ENCODE measurements at regions not wholly inside any gene's neighbourhood (a gene's known extent, or its start where the extent isn't known, plus 50 kb on each side); places are given as distances from the start of the nearest gene placed in this dataset.

- Histone ChIP-seq H3K27ac (ENCODE audit: insufficient read depth, low read length, poor library complexity, severe bottlenecking) (no peak overlapping the region), H3K4me1 (ENCODE audit: control insufficient read depth, insufficient read depth, low read length, poor library complexity, severe bottlenecking) (no peaks in the 10 kb centered on the region), H3K9me3 (ENCODE audit: control insufficient read depth, low read length) (no peaks in the 10 kb centered on the region), H3K36me3 (ENCODE audit: control insufficient read depth, insufficient read depth, low read length) (no peaks in the 10 kb centered on the region), H3K27me3 (replicated peaks; ENCODE audit: control insufficient read depth, insufficient read depth, low read length, poor library complexity, severe bottlenecking) (no peaks in the 10 kb centered on the region), H3K4me3 (ENCODE audit: insufficient read depth, low read depth, low read length, poor library complexity, severe bottlenecking) (no peak overlapping the region)
- no peak for DNase-seq
Measured at GRCh38 chr19:31589109-31589508, 239.9 kb upstream of the TSHZ3 start.

- Histone ChIP-seq H3K9me3 (ENCODE audit: control insufficient read depth, low read length) (no peaks in the 10 kb centered on the region), H3K36me3 (ENCODE audit: control insufficient read depth, insufficient read depth, low read length) (no peaks in the 10 kb centered on the region), H3K4me3 (ENCODE audit: insufficient read depth, low read depth, low read length, poor library complexity, severe bottlenecking) (no peak overlapping the region), H3K27ac (ENCODE audit: insufficient read depth, low read length, poor library complexity, severe bottlenecking) (no peak overlapping the region), H3K27me3 (replicated peaks; ENCODE audit: control insufficient read depth, insufficient read depth, low read length, poor library complexity, severe bottlenecking) (no peaks in the 10 kb centered on the region), H3K4me1 (ENCODE audit: control insufficient read depth, insufficient read depth, low read length, poor library complexity, severe bottlenecking) (no peaks in the 10 kb centered on the region)
- no peak for DNase-seq
Measured at GRCh38 chr19:31591258-31591657, 242.0 kb upstream of the TSHZ3 start.

- Histone ChIP-seq H3K27ac (ENCODE audit: insufficient read depth, low read length, poor library complexity, severe bottlenecking) (no peak overlapping the region), H3K4me3 (ENCODE audit: insufficient read depth, low read depth, low read length, poor library complexity, severe bottlenecking) (no peak overlapping the region), H3K36me3 (ENCODE audit: control insufficient read depth, insufficient read depth, low read length) (no peaks in the 10 kb centered on the region), H3K27me3 (replicated peaks; ENCODE audit: control insufficient read depth, insufficient read depth, low read length, poor library complexity, severe bottlenecking) (no peaks in the 10 kb centered on the region), H3K9me3 (ENCODE audit: control insufficient read depth, low read length) (no peaks in the 10 kb centered on the region), H3K4me1 (ENCODE audit: control insufficient read depth, insufficient read depth, low read length, poor library complexity, severe bottlenecking) (no peaks in the 10 kb centered on the region)
- DNase-seq: no peak
Measured at GRCh38 chr19:31592456-31592855, 243.2 kb upstream of the TSHZ3 start.

GRCh38 chr19:31594701-31595100 is 245.5 kb upstream of the TSHZ3 start:
- Histone ChIP-seq H3K9me3 (ENCODE audit: control insufficient read depth, low read length) (no peaks in the 10 kb centered on the region), H3K27me3 (replicated peaks; ENCODE audit: control insufficient read depth, insufficient read depth, low read length, poor library complexity, severe bottlenecking) (no peaks in the 10 kb centered on the region), H3K4me1 (ENCODE audit: control insufficient read depth, insufficient read depth, low read length, poor library complexity, severe bottlenecking) (no peaks in the 10 kb centered on the region), H3K27ac (ENCODE audit: insufficient read depth, low read length, poor library complexity, severe bottlenecking) (no peak overlapping the region), H3K4me3 (ENCODE audit: insufficient read depth, low read depth, low read length, poor library complexity, severe bottlenecking) (no peak overlapping the region), H3K36me3 (ENCODE audit: control insufficient read depth, insufficient read depth, low read length) (no peaks in the 10 kb centered on the region)
- no peak for DNase-seq

GRCh38 chr19:31595521-31595920 is 246.3 kb upstream of the TSHZ3 start:
- no peak overlapping the region for H3K4me3 ChIP-seq (ENCODE audit: insufficient read depth, low read depth, low read length, poor library complexity, severe bottlenecking)
- no peaks in the 10 kb centered on the region for H3K27me3 ChIP-seq (replicated peaks; ENCODE audit: control insufficient read depth, insufficient read depth, low read length, poor library complexity, severe bottlenecking)
- H3K36me3 ChIP-seq (ENCODE audit: control insufficient read depth, insufficient read depth, low read length): no peaks in the 10 kb centered on the region
- H3K27ac ChIP-seq (ENCODE audit: insufficient read depth, low read length, poor library complexity, severe bottlenecking): no peak overlapping the region
- DNase-seq: no peak
- H3K4me1 ChIP-seq (ENCODE audit: control insufficient read depth, insufficient read depth, low read length, poor library complexity, severe bottlenecking): no peaks in the 10 kb centered on the region
- no peaks in the 10 kb centered on the region for H3K9me3 ChIP-seq (ENCODE audit: control insufficient read depth, low read length)

GRCh38 chr19:31596751-31597150 is 247.5 kb upstream of the TSHZ3 start:
- no peak overlapping the region for H3K27ac ChIP-seq (ENCODE audit: insufficient read depth, low read length, poor library complexity, severe bottlenecking)
- H3K4me3 ChIP-seq (ENCODE audit: insufficient read depth, low read depth, low read length, poor library complexity, severe bottlenecking): no peak overlapping the region
- no peaks in the 10 kb centered on the region for H3K9me3 ChIP-seq (ENCODE audit: control insufficient read depth, low read length)
- H3K27me3 ChIP-seq (replicated peaks; ENCODE audit: control insufficient read depth, insufficient read depth, low read length, poor library complexity, severe bottlenecking): no peaks in the 10 kb centered on the region
- H3K4me1 ChIP-seq (ENCODE audit: control insufficient read depth, insufficient read depth, low read length, poor library complexity, severe bottlenecking): no peaks in the 10 kb centered on the region
- no peak for DNase-seq
- H3K36me3 ChIP-seq (ENCODE audit: control insufficient read depth, insufficient read depth, low read length): no peaks in the 10 kb centered on the region

- Histone ChIP-seq H3K4me1 (ENCODE audit: control insufficient read depth, insufficient read depth, low read length, poor library complexity, severe bottlenecking) (no peaks in the 10 kb centered on the region), H3K27ac (ENCODE audit: insufficient read depth, low read length, poor library complexity, severe bottlenecking) (no peak overlapping the region), H3K36me3 (ENCODE audit: control insufficient read depth, insufficient read depth, low read length) (no peaks in the 10 kb centered on the region), H3K9me3 (ENCODE audit: control insufficient read depth, low read length) (no peaks in the 10 kb centered on the region), H3K4me3 (ENCODE audit: insufficient read depth, low read depth, low read length, poor library complexity, severe bottlenecking) (no peak overlapping the region), H3K27me3 (replicated peaks; ENCODE audit: control insufficient read depth, insufficient read depth, low read length, poor library complexity, severe bottlenecking) (no peaks in the 10 kb centered on the region)
- DNase-seq: no peak
Measured at GRCh38 chr19:31597616-31598015, 248.4 kb upstream of the TSHZ3 start.

GRCh38 chr19:31598730-31599238 is 249.5 kb upstream of the TSHZ3 start:
- DNase-seq: no peak
- H3K4me3 ChIP-seq (ENCODE audit: insufficient read depth, low read depth, low read length, poor library complexity, severe bottlenecking): no peak overlapping the region
- no peak overlapping the region for H3K27ac ChIP-seq (ENCODE audit: insufficient read depth, low read length, poor library complexity, severe bottlenecking)
- no peaks in the 10 kb centered on the region for H3K4me1 ChIP-seq (ENCODE audit: control insufficient read depth, insufficient read depth, low read length, poor library complexity, severe bottlenecking)
- no peaks in the 10 kb centered on the region for H3K36me3 ChIP-seq (ENCODE audit: control insufficient read depth, insufficient read depth, low read length)
- no peaks in the 10 kb centered on the region for H3K27me3 ChIP-seq (replicated peaks; ENCODE audit: control insufficient read depth, insufficient read depth, low read length, poor library complexity, severe bottlenecking)
- H3K9me3 ChIP-seq (ENCODE audit: control insufficient read depth, low read length): no peaks in the 10 kb centered on the region

- DNase-seq: no peak
- Histone ChIP-seq H3K27ac (ENCODE audit: insufficient read depth, low read length, poor library complexity, severe bottlenecking) (no peak overlapping the region), H3K9me3 (ENCODE audit: control insufficient read depth, low read length) (no peaks in the 10 kb centered on the region), H3K36me3 (ENCODE audit: control insufficient read depth, insufficient read depth, low read length) (no peaks in the 10 kb centered on the region), H3K27me3 (replicated peaks; ENCODE audit: control insufficient read depth, insufficient read depth, low read length, poor library complexity, severe bottlenecking) (no peaks in the 10 kb centered on the region), H3K4me1 (ENCODE audit: control insufficient read depth, insufficient read depth, low read length, poor library complexity, severe bottlenecking) (no peaks in the 10 kb centered on the region), H3K4me3 (ENCODE audit: insufficient read depth, low read depth, low read length, poor library complexity, severe bottlenecking) (no peak overlapping the region)
Measured at GRCh38 chr19:31600731-31601295, 251.6 kb upstream of the TSHZ3 start.

GRCh38 chr19:31601855-31602254 is 252.6 kb upstream of the TSHZ3 start:
- H3K36me3 ChIP-seq (ENCODE audit: control insufficient read depth, insufficient read depth, low read length): no peaks in the 10 kb centered on the region
- H3K9me3 ChIP-seq (ENCODE audit: control insufficient read depth, low read length): no peaks in the 10 kb centered on the region
- H3K27me3 ChIP-seq (replicated peaks; ENCODE audit: control insufficient read depth, insufficient read depth, low read length, poor library complexity, severe bottlenecking): no peaks in the 10 kb centered on the region
- no peak for DNase-seq
- no peak overlapping the region for H3K27ac ChIP-seq (ENCODE audit: insufficient read depth, low read length, poor library complexity, severe bottlenecking)
- H3K4me1 ChIP-seq (ENCODE audit: control insufficient read depth, insufficient read depth, low read length, poor library complexity, severe bottlenecking): no peaks in the 10 kb centered on the region
- no peak overlapping the region for H3K4me3 ChIP-seq (ENCODE audit: insufficient read depth, low read depth, low read length, poor library complexity, severe bottlenecking)

Data from effector memory CD4-positive, alpha-beta T cell (primary cell).